ENCODE measurements at regions not wholly inside any gene's neighbourhood (a gene's known extent, or its start where the extent isn't known, plus 50 kb on each side); places are given as distances from the start of the nearest gene placed in this dataset.

DNA sequence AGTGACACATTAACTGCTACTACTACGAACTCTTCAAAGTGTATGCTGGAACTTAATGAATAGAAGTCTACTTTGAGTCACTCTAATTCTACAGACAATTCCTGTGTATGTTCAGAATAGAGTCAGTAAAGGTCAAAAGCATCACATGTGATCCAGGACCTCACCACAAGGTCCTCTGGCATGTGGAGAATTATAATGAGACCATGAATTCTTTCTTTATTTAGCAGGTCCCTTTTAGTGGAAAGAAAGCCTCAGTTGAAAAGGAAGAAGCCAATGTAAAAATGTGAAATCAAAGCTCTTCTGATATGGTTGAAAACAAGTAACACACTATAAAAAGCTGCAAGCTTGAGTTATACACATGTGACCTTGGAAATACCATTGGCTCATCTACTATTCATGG is 1612.1 kb upstream of the GOT2 start:
- intact Hi-C loops (cut with DNase I) = no loop called here
- 77% methylated on average over 1 of the region's 1 CpG for WGBS
- TF ChIP-seq POLR2A (IDR thresholded peaks at IDR 0.05) (no peak), POLR2AphosphoS5 (IDR thresholded peaks at IDR 0.05) (no peak)
- TF ChIP-seq, protein P1, sequence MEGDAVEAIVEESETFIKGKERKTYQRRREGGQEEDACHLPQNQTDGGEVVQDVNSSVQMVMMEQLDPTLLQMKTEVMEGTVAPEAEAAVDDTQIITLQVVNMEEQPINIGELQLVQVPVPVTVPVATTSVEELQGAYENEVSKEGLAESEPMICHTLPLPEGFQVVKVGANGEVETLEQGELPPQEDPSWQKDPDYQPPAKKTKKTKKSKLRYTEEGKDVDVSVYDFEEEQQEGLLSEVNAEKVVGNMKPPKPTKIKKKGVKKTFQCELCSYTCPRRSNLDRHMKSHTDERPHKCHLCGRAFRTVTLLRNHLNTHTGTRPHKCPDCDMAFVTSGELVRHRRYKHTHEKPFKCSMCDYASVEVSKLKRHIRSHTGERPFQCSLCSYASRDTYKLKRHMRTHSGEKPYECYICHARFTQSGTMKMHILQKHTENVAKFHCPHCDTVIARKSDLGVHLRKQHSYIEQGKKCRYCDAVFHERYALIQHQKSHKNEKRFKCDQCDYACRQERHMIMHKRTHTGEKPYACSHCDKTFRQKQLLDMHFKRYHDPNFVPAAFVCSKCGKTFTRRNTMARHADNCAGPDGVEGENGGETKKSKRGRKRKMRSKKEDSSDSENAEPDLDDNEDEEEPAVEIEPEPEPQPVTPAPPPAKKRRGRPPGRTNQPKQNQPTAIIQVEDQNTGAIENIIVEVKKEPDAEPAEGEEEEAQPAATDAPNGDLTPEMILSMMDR (IDR thresholded peaks at IDR 0.05) = no peak

DNA sequence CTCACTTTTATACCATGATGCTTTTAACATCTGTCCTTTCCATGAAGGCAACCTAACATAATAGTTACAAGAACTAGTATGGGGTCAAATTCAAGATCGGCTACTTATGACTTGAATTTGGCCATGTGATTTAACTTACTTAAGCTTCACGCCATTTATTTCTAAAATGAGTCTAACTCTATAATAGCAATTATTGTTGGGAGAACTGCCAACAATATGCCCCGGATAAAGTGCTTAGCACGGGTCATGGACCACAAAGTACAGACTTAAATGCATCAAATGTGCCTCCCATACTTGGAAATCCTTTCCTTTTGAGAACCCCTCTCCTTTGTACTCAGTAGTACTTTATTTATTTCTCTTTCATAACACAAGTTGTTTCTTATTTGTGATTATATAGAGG is 1603.6 kb upstream of the GOT2 start:
- no peaks in the 10 kb centered on the region for H3K36me3 ChIP-seq
- H3K4me1 ChIP-seq (replicated peaks) = no peaks in the 10 kb centered on the region
- H3K4me3 ChIP-seq = no peak overlapping the region
- TF ChIP-seq, protein P1 (IDR thresholded peaks at IDR 0.05) = no peak
- TF ChIP-seq POLR2A (IDR thresholded peaks at IDR 0.05) (no peak), POLR2AphosphoS5 (IDR thresholded peaks at IDR 0.05) (no peak)
- H3K9me3 ChIP-seq = no peaks in the 10 kb centered on the region
- no peak for DNase-seq (ENCODE audit: low spot score)
- no peak overlapping the region for H3K27ac ChIP-seq
- intact Hi-C loops (cut with DNase I) = no loop called here
- 86% methylated on average over 4 of the region's 4 CpGs for WGBS
- no peaks in the 10 kb centered on the region for H3K27me3 ChIP-seq (replicated peaks; ENCODE audit: insufficient read depth)

More for the DNA sequence above, 1612.1 kb upstream of the GOT2 start:
- DNase-seq (ENCODE audit: low spot score) = no peak
- Histone ChIP-seq H3K9me3 (no peaks in the 10 kb centered on the region), H3K36me3 (no peaks in the 10 kb centered on the region), H3K27me3 (replicated peaks; ENCODE audit: insufficient read depth) (no peaks in the 10 kb centered on the region), H3K27ac (no peak overlapping the region), H3K4me1 (replicated peaks) (no peaks in the 10 kb centered on the region), H3K4me3 (no peak overlapping the region)

DNA sequence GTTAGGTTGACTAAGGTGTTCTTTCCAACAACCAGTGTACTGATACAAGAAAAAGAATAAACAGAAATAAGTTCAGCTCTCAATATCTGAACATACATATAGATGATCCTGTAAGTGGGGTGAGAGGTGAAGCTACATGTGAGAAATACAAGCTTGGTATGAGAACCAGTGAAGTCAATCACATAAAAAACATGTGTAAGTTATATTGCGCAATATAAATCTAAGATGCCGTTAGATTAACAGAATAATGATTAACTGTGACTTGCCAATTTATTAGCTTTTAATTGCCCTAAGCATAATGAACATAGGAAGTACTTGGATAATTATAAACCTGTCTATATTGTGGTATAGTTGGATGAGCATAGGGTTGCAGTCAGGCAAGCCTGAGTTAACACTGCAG is 1597.1 kb upstream of the GOT2 start:
- Histone ChIP-seq H3K4me3 (no peak overlapping the region), H3K9me3 (no peaks in the 10 kb centered on the region), H3K27me3 (replicated peaks; ENCODE audit: insufficient read depth) (no peaks in the 10 kb centered on the region), H3K36me3 (no peaks in the 10 kb centered on the region), H3K27ac (no peak overlapping the region), H3K4me1 (replicated peaks) (no peaks in the 10 kb centered on the region)
- no peak for DNase-seq (ENCODE audit: low spot score)
- WGBS = 67% methylated on average over 2 of the region's 2 CpGs
- TF ChIP-seq POLR2AphosphoS5 (IDR thresholded peaks at IDR 0.05) = no peak
- intact Hi-C loops (cut with DNase I) = no loop called here

DNA sequence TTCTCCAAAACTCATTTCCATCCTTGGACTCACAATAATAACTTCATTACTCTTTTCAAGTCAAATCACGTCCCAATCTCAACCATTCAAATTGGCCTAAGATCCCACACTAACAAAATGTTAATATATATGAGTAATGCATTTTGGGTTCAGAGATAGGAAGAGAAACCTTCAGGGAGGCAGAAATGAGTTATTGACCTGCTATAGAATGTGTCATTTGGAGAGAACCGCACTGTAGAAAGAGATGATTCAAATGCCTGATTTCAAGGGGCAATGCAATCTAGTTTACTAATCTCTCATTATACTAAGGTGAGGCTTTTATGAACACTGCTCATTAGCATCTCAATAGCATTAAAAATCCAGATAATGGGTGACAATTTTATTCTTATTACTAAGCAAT is 1595.0 kb upstream of the GOT2 start:
- 88% methylated on average over 2 of the region's 2 CpGs for WGBS
- DNase-seq (ENCODE audit: low spot score) = no peak
- Histone ChIP-seq H3K27ac (no peak overlapping the region), H3K36me3 (no peaks in the 10 kb centered on the region), H3K4me1 (replicated peaks) (no peaks in the 10 kb centered on the region), H3K4me3 (no peak overlapping the region), H3K9me3 (no peaks in the 10 kb centered on the region), H3K27me3 (replicated peaks; ENCODE audit: insufficient read depth) (no peaks in the 10 kb centered on the region)
- intact Hi-C loops (cut with DNase I) = no loop called here
- TF ChIP-seq POLR2AphosphoS5 (IDR thresholded peaks at IDR 0.05) (no peak), POLR2A (IDR thresholded peaks at IDR 0.05) (no peak)
- TF ChIP-seq, protein P1 (IDR thresholded peaks at IDR 0.05) = no peak

DNA sequence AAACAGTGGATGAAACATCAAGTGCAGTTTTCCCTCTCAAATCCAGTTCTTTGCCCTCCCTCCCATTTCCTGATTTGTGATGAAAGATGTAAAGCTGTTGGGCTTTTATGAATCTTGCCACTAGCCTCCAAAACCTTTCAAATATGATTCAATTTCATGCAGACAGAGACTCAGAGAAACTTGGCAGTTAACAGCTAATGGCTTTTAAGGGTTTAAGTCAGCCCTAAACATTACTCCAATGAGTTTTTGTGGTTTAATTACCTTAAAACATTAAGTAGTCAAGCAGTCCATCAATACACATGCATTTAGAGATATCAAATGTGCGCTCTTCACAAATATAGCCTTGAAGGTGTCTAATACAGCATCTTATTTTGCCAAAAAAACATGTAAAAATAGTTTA is 1594.0 kb upstream of the GOT2 start:
- DNase-seq (ENCODE audit: low spot score) = no peak
- 86% methylated on average over 1 of the region's 1 CpG for WGBS
- Histone ChIP-seq H3K27ac (no peak overlapping the region), H3K27me3 (replicated peaks; ENCODE audit: insufficient read depth) (no peaks in the 10 kb centered on the region), H3K36me3 (no peaks in the 10 kb centered on the region), H3K9me3 (no peaks in the 10 kb centered on the region), H3K4me3 (no peak overlapping the region), H3K4me1 (replicated peaks) (no peaks in the 10 kb centered on the region)
- no peak for TF ChIP-seq POLR2A (IDR thresholded peaks at IDR 0.05)
- no peak for TF ChIP-seq POLR2AphosphoS5 (IDR thresholded peaks at IDR 0.05)
- TF ChIP-seq, protein P1 (IDR thresholded peaks at IDR 0.05) = no peak
- intact Hi-C loops (cut with DNase I) = no loop called here

Data from prostate gland (tissue), 2 donors.